PC-3 (cell line): ENCODE measurements at regions not wholly inside any gene's neighbourhood (a gene's known extent, or its start where the extent isn't known, plus 50 kb on each side); places are given as distances from the start of the nearest gene placed in this dataset.

Experiments used
- CTCF ChIP-seq: fragments of 300-600 bp; sonication (generic); conservative IDR thresholded peaks from 2 replicates; pipeline ENCODE4 v1.5.1; 2017; ENCODE audit warnings: antibody characterized with exemption, low read depth, mild to moderate bottlenecking, low read length
- EZH2 ChIP-seq: fragments of 300-600 bp; sonication (generic); IDR thresholded peaks from one replicate; pipeline ENCODE4 v1.6.1; 2017; ENCODE audit warnings: antibody characterized with exemption, mild to moderate bottlenecking, low read length; ENCODE audit not compliant: unreplicated experiment
- EZH2phosphoT487 ChIP-seq: fragments of 300-600 bp; sonication (generic); IDR thresholded peaks from 2 replicates; pipeline ENCODE4 v1.6.1; 2018; ENCODE audit warnings: mild to moderate bottlenecking, antibody characterized with exemption, low read length, borderline replicate concordance

GRCh38 chr12:30836656-30837445, 82.1 kb upstream of the CAPRIN2 start:
- TF ChIP-seq CTCF (no peak), EZH2phosphoT487 (no peak), EZH2 (no peak)
